Keratinocyte (primary cell): ENCODE measurements at regions not wholly inside any gene's neighbourhood (a gene's known extent, or its start where the extent isn't known, plus 50 kb on each side); places are given as distances from the start of the nearest gene placed in this dataset.

Experiments used
- DNase-seq: peaks from one replicate; pipeline ENCODE4 v3.0.0-alpha.2; 2011; ENCODE audit warnings: low read depth, missing footprints, low spot score
- FAIRE-seq: peaks from 2 replicates; lab custom pipeline; 2011; peaks lifted over from hg19 to GRCh38; lab: Jason Lieb, UNC
- H2AFZ ChIP-seq: 2 replicates; pipeline ENCODE4 v1.6.0; 2012; ENCODE audit warnings: low read length, control low read depth, inconsistent platforms; ENCODE audit not compliant: control insufficient read depth
- H3K27ac ChIP-seq: 2 replicates; pipeline ENCODE4 v1.5.1; 2011; ENCODE audit warnings: low read length; ENCODE audit not compliant: control insufficient read depth, insufficient read depth
- H3K27me3 ChIP-seq: 3 replicates; pipeline ENCODE4 v1.6.0; 2011; ENCODE audit warnings: low read length; ENCODE audit not compliant: control insufficient read depth, insufficient read depth; ENCODE audit errors: extremely low read depth
- H3K36me3 ChIP-seq, 2 experiments: 2 replicates in 1 of 2; 3 replicates in 1 of 2; pipeline ENCODE4 v1.5.1; 2011; ENCODE audit warnings: low read length in 2 of 2, mild to moderate bottlenecking in 1 of 2; ENCODE audit not compliant: control insufficient read depth in 2 of 2, insufficient read depth in 2 of 2; ENCODE audit errors: extremely low read depth in 1 of 2
- H3K4me1 ChIP-seq: 3 replicates; pipeline ENCODE4 v1.5.1; 2011; ENCODE audit warnings: low read length; ENCODE audit not compliant: control insufficient read depth, insufficient read depth; ENCODE audit errors: extremely low read depth
- H3K4me2 ChIP-seq: 3 replicates; pipeline ENCODE4 v1.6.0; 2011; ENCODE audit warnings: low read depth, low read length; ENCODE audit not compliant: control insufficient read depth, insufficient read depth; ENCODE audit errors: extremely low read depth
- H3K4me3 ChIP-seq, 3 experiments: fragments of 200-600 bp in 1 of 3; sonication (generic) in 1 of 3; 2 replicates in 2 of 3; 3 replicates in 1 of 3; pipeline ENCODE4 v1.5.1; 2011 to 2016; ENCODE audit warnings: low read length in 3 of 3, mild to moderate bottlenecking in 3 of 3, control low read depth in 2 of 3, inconsistent platforms in 1 of 3, low read depth in 1 of 3, mixed read lengths in 1 of 3, mixed run types in 1 of 3, moderate library complexity in 1 of 3; ENCODE audit not compliant: control insufficient read depth in 2 of 3, insufficient read depth in 2 of 3; ENCODE audit errors: extremely low read depth in 1 of 3
- H3K79me2 ChIP-seq: 2 replicates; pipeline ENCODE4 v1.6.0; 2012; ENCODE audit warnings: low read length; ENCODE audit not compliant: control insufficient read depth, insufficient read depth
- H3K9ac ChIP-seq: 3 replicates; pipeline ENCODE4 v1.6.0; 2011; ENCODE audit warnings: low read length; ENCODE audit not compliant: control insufficient read depth, insufficient read depth; ENCODE audit errors: extremely low read depth
- H3K9me1 ChIP-seq: 3 replicates; pipeline ENCODE4 v1.6.0; 2011; ENCODE audit warnings: low read length; ENCODE audit not compliant: control insufficient read depth, insufficient read depth; ENCODE audit errors: extremely low read depth
- H3K9me3 ChIP-seq: 2 replicates; pipeline ENCODE4 v1.5.1; 2012; ENCODE audit warnings: low read depth, low read length; ENCODE audit not compliant: control insufficient read depth
- H4K20me1 ChIP-seq: 3 replicates; pipeline ENCODE4 v1.6.0; 2011; ENCODE audit warnings: low read length; ENCODE audit not compliant: control insufficient read depth, insufficient read depth; ENCODE audit errors: extremely low read depth
- CTCF ChIP-seq, 3 experiments: IDR thresholded peaks in 1 of 3; conservative IDR thresholded peaks in 1 of 3; optimal IDR thresholded peaks in 1 of 3; 2 replicates in 2 of 3; 3 replicates in 1 of 3; pipeline versions ENCODE3 to v1.5.1; 2011; ENCODE audit warnings: low read length in 3 of 3, mild to moderate bottlenecking in 3 of 3, moderate library complexity in 2 of 3, control low read depth in 1 of 3, inconsistent platforms in 1 of 3; ENCODE audit not compliant: insufficient read depth in 2 of 3; ENCODE audit errors: extremely low read depth in 1 of 3
- EZH2 ChIP-seq: IDR thresholded peaks from one replicate; pipeline ENCODE4 v1.6.1; 2012; ENCODE audit warnings: inconsistent platforms, mild to moderate bottlenecking, low read length, moderate library complexity
- dilution Hi-C: fragments of 300-500 bp; cut with MboI; formaldehyde crosslinking; loops from one replicate; pipeline ENCODE4 v1.7.0; 2020; ENCODE audit warnings: low sequenced_read_pairs; ENCODE audit not compliant: extremely low pct_ligation_motif_present

DNA sequence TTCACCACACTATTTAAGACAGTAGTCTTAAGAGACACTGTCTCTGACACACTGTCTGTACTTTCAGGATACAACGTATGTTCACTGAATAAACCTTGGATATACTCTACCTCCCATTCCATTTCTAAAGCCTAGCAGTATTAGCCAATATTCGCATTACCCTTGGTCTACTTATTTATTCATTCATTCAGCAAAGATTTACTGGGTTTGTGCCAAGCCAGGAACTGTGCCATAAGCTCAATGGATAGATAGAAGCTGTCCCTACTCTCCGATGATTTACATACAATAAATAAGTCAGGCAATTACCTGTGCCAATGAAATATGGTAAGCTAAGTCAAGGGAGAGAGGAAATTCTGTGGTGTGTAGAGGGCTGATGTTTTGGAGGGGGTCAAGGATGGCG is 195.2 kb upstream of the RAB4A start:
- no peaks in the 10 kb centered on the region for H4K20me1 ChIP-seq
- H3K36me3 ChIP-seq = no peaks in the 10 kb centered on the region
- peaks cover 6% of the 10 kb centered on the region for H3K27me3 ChIP-seq
- no peak for FAIRE-seq
- no peak for TF ChIP-seq EZH2
- TF ChIP-seq CTCF (optimal IDR thresholded peaks at IDR 0.05 in 1 of 3, IDR thresholded peaks at IDR 0.05 in 1 of 3, conservative IDR thresholded peaks at IDR 0.05 in 1 of 3; ENCODE audit: extremely low read depth in 1 of 3, insufficient read depth in 2 of 3, low read length in 3 of 3) = no peak
- no peaks in the 10 kb centered on the region for H3K4me1 ChIP-seq
- H3K4me2 ChIP-seq = no peak overlapping the region
- no peaks in the 10 kb centered on the region for H3K9me1 ChIP-seq
- H2AFZ ChIP-seq = no peak overlapping the region
- no peaks in the 10 kb centered on the region for H3K9me3 ChIP-seq
- H3K9ac ChIP-seq = no peak overlapping the region
- dilution Hi-C loops = no loop called here
- H3K4me3 ChIP-seq = no peak overlapping the region
- DNase-seq = no peak
- no peak overlapping the region for H3K27ac ChIP-seq
- H3K79me2 ChIP-seq = no peaks in the 10 kb centered on the region

DNA sequence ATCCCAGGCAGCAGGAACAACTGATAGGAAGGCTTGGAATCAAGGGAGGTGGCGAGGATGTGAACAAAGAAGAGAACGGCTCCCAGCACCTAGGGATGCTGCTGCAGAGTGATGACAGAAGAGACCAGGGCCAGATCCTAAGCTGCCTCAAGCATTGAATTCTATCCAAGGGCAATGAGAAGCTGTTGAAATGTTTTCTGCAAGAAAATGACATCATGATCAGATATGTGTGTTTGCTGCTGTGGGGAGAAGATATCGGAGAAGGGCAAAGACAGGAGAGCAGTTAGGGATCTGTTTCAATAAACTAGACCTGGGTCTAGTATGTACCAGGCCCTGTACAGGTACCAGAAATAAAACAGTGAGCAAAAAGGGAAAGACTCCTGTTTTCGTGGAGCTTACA is 194.7 kb upstream of the RAB4A start:
- no peak overlapping the region for H3K4me2 ChIP-seq
- no peaks in the 10 kb centered on the region for H3K9me1 ChIP-seq
- H3K9ac ChIP-seq = no peak overlapping the region
- peaks cover 6% of the 10 kb centered on the region for H3K27me3 ChIP-seq
- TF ChIP-seq EZH2 (no peak), CTCF (optimal IDR thresholded peaks at IDR 0.05 in 1 of 3, IDR thresholded peaks at IDR 0.05 in 1 of 3, conservative IDR thresholded peaks at IDR 0.05 in 1 of 3; ENCODE audit: extremely low read depth in 1 of 3, insufficient read depth in 2 of 3, low read length in 3 of 3) (no peak)
- H3K27ac ChIP-seq = no peak overlapping the region
- H3K36me3 ChIP-seq = no peaks in the 10 kb centered on the region
- H4K20me1 ChIP-seq = no peaks in the 10 kb centered on the region
- dilution Hi-C loops = no loop called here
- H3K4me1 ChIP-seq = no peaks in the 10 kb centered on the region
- DNase-seq = no peak
- H3K9me3 ChIP-seq = no peaks in the 10 kb centered on the region
- FAIRE-seq = no peak
- H3K4me3 ChIP-seq = no peak overlapping the region
- no peaks in the 10 kb centered on the region for H3K79me2 ChIP-seq
- no peak overlapping the region for H2AFZ ChIP-seq
